Right atrium auricular region (tissue), 2 donors: ENCODE measurements at regions not wholly inside any gene's neighbourhood (a gene's known extent, or its start where the extent isn't known, plus 50 kb on each side); places are given as distances from the start of the nearest gene placed in this dataset.

Experiments used
- DNase-seq: peaks from one replicate; pipeline ENCODE4 v3.0.0-alpha.2; 2019; ENCODE audit warnings: low spot score
- H3K27ac ChIP-seq, 2 donors: fragments of 200-600 bp; sonication (generic); 1 replicate in 1 of 2; 2 replicates in 1 of 2; pipeline ENCODE4 v1.5.1; 2016 to 2019
- H3K27me3 ChIP-seq, 2 donors: fragments of 200-600 bp; sonication (generic); one replicate each; pipeline versions ENCODE4 v1.5.1 to v1.6.0; 2017 to 2019
- H3K36me3 ChIP-seq: fragments of 200-600 bp; sonication (generic); one replicate; pipeline ENCODE4 v1.5.1; 2016
- H3K4me1 ChIP-seq, 2 donors: fragments of 200-600 bp; sonication (generic); one replicate each; pipeline versions ENCODE4 v1.5.1 to v1.6.0; 2017 to 2019
- H3K4me3 ChIP-seq, 2 donors: fragments of 200-600 bp; sonication (generic); 1 replicate in 1 of 2; 2 replicates in 1 of 2; pipeline ENCODE4 v1.5.1; 2017 to 2019; ENCODE audit warnings: mild to moderate bottlenecking in 1 of 2, moderate library complexity in 1 of 2
- H3K9me3 ChIP-seq, 2 donors: fragments of 200-600 bp; sonication (generic); one replicate each; pipeline ENCODE4 v1.5.1; 2019
- CTCF ChIP-seq, 2 donors: fragments of 200-600 bp; sonication (generic); IDR thresholded peaks; one replicate each; pipeline ENCODE4 v1.5.1; 2019; ENCODE audit warnings: antibody characterized with exemption in 2 of 2

- no peak for DNase-seq
- Histone ChIP-seq H3K4me1 (no peaks in the 10 kb centered on the region), H3K36me3 (no peaks in the 10 kb centered on the region), H3K27ac (no peak overlapping the region), H3K9me3 (no peaks in the 10 kb centered on the region), H3K4me3 (no peak overlapping the region), H3K27me3 (no peaks in the 10 kb centered on the region)
- no peak for TF ChIP-seq CTCF (IDR thresholded peaks at IDR 0.05)
These were observed 266.1 kb upstream of the NR2F2 start for GRCh38 chr15:96064351-96064756.

GRCh38 chr15:96066126-96066525, 264.4 kb upstream of the NR2F2 start:
- no peak for DNase-seq

GRCh38 chr15:96066852-96067495, 263.5 kb upstream of the NR2F2 start:
- Histone ChIP-seq H3K4me1 (no peaks in the 10 kb centered on the region), H3K36me3 (no peaks in the 10 kb centered on the region), H3K9me3 (no peaks in the 10 kb centered on the region), H3K27ac (no peak overlapping the region), H3K4me3 (no peak overlapping the region), H3K27me3 (no peaks in the 10 kb centered on the region)
- TF ChIP-seq CTCF (IDR thresholded peaks at IDR 0.05) = no peak
- no peak for DNase-seq

More at GRCh38 chr15:96066126-96066525, 264.4 kb upstream of the NR2F2 start:
- H3K4me1 ChIP-seq = no peaks in the 10 kb centered on the region
- H3K27me3 ChIP-seq = no peaks in the 10 kb centered on the region
- H3K36me3 ChIP-seq = no peaks in the 10 kb centered on the region
- no peak overlapping the region for H3K4me3 ChIP-seq
- H3K27ac ChIP-seq = no peak overlapping the region
- no peak for TF ChIP-seq CTCF (IDR thresholded peaks at IDR 0.05)
- H3K9me3 ChIP-seq = no peaks in the 10 kb centered on the region

GRCh38 chr15:96067677-96068076, 262.8 kb upstream of the NR2F2 start:
- no peaks in the 10 kb centered on the region for H3K27me3 ChIP-seq
- DNase-seq = no peak
- no peak overlapping the region for H3K27ac ChIP-seq
- H3K9me3 ChIP-seq = no peaks in the 10 kb centered on the region
- H3K4me3 ChIP-seq = no peak overlapping the region
- no peaks in the 10 kb centered on the region for H3K36me3 ChIP-seq
- TF ChIP-seq CTCF (IDR thresholded peaks at IDR 0.05) = no peak
- no peaks in the 10 kb centered on the region for H3K4me1 ChIP-seq

- Histone ChIP-seq H3K36me3 (no peaks in the 10 kb centered on the region), H3K4me3 (no peak overlapping the region), H3K4me1 (no peaks in the 10 kb centered on the region), H3K27me3 (no peaks in the 10 kb centered on the region), H3K27ac (no peak overlapping the region), H3K9me3 (no peaks in the 10 kb centered on the region)
- no peak for TF ChIP-seq CTCF (IDR thresholded peaks at IDR 0.05)
- no peak for DNase-seq
These were observed 261.6 kb upstream of the NR2F2 start for GRCh38 chr15:96068897-96069296.

GRCh38 chr15:96070636-96071035, 259.9 kb upstream of the NR2F2 start:
- H3K9me3 ChIP-seq = no peaks in the 10 kb centered on the region
- DNase-seq = no peak
- H3K4me3 ChIP-seq = no peak overlapping the region
- no peak for TF ChIP-seq CTCF (IDR thresholded peaks at IDR 0.05)
- H3K4me1 ChIP-seq = no peaks in the 10 kb centered on the region
- H3K27ac ChIP-seq = no peak overlapping the region
- H3K36me3 ChIP-seq = no peaks in the 10 kb centered on the region
- H3K27me3 ChIP-seq = no peaks in the 10 kb centered on the region
